ENCODE measurements at regions not wholly inside any gene's neighbourhood (a gene's known extent, or its start where the extent isn't known, plus 50 kb on each side); places are given as distances from the start of the nearest gene placed in this dataset.
"Not testable (repeated sequence)": the region's sequence is repeated elsewhere in the genome, so short reads cannot be mapped to it uniquely, and the experiment has no call there.

DNA sequence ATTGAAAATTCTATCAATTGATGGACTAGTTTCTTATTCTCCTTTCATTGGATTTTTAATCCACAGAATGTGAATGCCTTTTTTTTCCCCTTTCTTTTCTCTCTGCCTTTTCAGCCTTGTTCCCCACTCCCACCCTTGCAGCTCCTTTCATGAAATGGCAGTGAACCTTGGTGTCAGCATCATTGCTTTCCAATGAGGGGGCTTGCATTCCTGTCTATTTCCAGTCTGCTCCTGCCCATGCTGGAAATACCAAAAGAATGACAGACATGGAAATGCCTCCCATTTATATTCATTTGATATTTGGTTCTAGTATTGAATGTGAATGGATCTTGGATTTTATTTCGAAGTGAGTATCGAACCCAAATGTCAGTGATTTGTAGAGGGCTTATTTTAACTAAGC lies 162.7 kb upstream of the SGCD start:
- DNase-seq, result no peak

DNA sequence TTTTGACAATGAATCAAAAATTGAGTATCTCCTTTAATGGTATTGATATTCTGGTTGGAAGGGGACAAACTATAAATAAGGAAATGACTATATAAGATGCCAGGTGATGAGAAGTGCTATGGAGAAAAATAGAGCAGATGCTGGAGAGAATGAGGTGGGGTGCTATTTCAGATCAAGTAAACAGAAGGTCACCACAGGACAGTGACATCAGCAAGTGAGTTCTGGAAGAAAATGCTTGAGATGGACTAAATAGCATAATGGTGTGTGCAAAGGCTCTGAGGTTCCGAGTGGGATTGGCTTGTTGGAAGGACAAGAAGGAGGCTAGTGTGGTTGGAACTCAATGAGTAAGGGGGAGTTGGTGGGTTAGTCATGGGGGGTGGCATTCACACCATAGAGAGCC lies 157.5 kb upstream of the SGCD start:
- DNase-seq, result no peak

DNA sequence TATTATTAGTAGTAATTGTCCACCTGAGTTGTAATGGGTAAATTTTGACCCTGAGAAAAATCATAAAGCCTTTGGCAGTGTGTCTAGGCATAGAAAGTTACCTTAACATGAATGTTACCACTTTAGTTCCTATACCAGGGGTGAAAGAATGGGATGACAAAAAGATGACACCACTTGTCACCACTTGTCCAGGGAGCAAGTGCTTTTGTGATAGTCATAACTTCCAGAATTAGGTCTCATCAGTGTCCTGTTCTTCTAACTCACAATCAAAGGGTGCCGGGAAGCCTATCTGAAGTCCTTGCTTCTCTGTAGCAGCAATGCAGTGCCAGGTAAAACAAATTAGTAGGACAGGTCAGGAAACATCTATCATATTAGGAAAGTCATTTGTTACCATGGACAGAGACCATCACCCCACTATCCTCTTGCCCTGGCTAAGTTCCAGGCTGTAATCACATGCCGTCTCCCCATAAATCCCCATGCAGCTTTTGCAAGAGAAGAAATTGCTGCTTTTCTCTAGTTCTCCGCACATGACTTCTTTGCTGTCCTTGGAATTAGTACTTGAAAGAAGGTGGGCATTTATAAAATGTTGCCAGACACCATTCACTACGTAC lies 156.5 kb upstream of the SGCD start:
- DNase-seq, result no peak

DNA sequence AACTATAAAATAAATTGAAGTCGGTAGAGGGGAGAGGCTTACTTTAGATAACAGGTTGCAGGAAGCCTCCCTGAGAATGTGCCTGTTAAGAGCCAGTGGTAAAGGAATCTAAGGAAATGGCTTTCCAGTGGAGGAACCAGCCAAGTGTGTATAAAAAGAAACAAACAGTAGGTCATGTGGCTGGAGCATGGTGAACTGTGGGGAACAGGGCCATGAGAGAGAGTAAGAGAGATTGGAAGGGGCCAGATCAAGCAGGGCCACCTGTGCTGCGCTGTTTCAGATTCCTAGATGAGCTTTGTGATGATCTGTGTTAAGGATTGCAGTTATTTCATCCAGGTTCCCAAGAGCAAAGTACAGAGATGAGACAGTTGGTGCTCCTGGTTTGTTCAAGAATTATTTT lies 152.7 kb upstream of the SGCD start:
- no peak for DNase-seq

DNA sequence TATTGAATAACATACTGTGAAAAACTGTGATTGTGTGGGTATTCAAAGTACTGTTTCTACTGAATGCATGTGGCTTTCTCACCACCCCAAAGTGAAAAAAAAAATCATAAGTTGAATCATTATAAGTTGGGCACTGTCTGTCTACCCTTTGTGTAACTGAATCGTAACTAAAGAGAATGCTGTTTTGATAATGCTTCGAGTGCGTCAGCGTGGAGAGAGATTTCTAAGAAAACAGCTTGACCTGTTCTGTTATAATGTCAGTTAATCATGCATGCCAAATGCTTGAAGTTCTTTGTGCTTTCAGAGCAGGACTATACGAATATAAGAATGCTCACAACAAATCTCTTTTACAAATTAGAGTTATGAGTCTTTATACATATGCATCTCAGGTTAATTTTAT lies 148.8 kb upstream of the SGCD start:
- no peak for DNase-seq

DNA sequence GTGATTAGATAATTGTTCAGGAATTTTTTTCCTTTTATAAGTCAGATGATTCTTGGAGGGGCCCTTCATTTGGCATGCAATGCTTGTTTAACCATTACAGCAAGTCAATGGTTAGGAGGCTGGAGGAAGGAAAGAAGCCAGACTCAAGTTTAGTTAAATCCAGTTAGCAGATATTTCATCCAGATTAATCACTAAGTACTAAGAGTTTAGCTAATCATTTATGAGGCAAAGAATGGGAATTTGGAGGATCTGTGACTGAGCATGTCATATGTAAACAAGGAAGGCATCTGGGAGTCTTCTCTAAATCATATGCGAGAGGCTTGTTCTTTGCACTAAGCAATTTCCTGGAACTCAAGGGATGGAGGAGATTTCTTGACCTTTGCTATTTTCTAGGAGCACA lies 145.3 kb upstream of the SGCD start:
- DNase-seq, result no peak

DNA sequence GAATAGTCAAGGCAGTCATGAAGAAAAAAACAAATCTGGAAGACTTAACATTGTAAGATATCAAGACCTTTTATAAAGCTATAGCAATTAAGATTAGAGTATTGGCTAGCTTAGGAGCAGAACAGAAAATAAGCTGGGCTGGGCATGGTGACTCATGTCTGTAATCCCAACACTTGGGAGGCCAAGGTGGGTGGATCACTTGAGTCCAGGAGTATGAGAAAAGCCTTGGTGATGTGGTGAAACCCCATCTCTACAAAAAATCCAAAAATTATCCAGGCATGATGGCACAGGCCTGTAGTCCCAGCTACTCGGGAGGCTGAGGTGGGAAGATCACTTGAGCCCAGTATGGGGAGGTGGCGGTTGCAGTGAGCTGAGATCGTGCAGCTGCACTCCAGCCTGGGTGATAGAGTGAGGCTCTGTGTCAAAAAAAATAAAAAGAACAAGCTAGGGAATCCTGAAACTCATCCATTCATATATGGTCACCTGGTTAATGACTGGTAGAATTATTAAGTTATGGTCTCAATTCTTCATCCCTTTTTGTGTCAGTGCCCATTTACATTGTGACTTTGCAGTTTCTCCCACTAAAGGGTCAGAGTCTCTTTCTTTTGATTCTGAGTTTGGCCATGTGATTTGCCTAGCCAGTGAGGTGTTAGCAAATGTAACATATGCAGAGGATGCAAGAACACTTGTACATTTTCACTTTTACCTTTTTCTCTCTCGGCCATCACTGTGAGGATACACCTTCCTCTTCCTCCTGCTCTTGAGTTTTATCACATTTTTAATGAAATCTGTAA lies 144.6 kb upstream of the SGCD start:
- no peak for DNase-seq

DNA sequence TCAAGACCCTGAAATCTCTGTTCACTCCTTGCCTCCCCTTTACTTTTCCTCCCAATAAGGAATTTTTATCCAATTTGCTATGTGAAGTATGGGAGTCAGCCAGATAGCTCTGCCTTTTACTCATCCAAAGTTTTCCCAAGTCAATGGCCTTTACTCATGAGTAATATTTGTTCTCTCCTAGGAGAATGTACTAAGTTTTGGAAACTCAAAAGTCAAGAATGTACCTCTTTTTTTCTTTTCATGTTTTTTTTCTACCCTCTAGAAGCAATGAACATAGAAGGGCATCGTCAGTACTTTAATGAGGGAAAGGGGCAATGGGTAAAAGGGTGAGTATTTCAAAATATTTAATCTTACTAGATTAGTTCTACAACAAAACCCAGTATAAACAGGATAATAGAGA lies 140.2 kb upstream of the SGCD start:
- DNase-seq, result no peak

DNA sequence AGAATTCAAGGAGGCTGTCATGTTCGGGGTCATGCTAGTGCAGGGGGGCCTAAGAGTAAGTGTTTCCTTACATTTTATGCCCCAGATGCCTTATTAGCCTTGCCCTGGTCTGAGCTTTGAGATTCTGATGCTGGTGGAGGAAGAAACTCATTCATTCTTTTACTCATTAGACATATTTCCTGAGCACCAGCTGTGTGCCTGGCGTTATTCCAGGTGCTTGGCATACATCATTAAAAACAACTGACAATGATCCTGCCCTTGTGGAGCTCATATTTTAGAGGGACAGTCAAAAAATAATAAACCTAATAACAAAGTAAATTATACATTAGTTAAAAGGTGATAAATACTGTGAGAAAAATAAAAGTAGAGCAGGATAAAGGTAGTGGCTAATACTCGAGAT lies 138.9 kb upstream of the SGCD start:
- DNase-seq, result no peak

DNA sequence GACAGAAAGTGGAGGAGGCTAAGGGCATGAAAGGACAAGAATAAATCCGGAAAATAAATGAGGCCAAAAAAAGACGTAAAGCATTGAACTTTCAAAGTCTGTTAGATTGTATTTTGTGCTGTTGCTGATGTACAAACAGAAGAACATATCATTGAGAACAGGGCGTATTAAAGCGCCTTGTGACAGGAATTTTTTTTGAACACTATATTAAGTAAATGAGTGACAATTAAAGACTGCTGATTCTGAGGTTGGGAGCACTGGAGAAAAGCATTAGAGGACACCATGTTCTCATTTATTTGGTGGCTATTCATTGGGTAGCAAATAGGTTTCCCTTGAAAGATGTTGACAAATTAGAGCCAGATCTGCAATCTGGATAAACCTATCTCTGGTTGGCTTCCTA lies 137.3 kb upstream of the SGCD start:
- DNase-seq, result no peak

DNA sequence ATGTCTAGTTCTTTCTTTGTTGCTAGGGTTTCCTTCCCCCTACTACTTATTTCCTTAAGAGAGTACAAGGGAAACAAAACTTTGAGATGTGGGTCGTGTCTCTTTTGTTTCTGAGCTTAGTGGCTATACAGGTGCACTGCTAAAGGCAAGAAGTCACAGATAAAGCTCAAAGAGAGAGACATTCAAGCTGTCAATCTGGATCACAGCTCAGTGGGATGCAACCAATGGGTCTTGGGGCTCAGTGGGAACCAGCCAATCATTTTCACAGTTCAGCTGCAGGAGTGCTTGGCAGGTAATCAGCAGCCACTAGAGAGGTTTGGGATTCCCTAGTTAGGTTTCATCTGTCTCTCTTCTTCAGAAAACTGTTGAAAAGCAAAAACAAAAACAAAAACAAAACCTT lies 135.4 kb upstream of the SGCD start:
- no peak for DNase-seq

DNA sequence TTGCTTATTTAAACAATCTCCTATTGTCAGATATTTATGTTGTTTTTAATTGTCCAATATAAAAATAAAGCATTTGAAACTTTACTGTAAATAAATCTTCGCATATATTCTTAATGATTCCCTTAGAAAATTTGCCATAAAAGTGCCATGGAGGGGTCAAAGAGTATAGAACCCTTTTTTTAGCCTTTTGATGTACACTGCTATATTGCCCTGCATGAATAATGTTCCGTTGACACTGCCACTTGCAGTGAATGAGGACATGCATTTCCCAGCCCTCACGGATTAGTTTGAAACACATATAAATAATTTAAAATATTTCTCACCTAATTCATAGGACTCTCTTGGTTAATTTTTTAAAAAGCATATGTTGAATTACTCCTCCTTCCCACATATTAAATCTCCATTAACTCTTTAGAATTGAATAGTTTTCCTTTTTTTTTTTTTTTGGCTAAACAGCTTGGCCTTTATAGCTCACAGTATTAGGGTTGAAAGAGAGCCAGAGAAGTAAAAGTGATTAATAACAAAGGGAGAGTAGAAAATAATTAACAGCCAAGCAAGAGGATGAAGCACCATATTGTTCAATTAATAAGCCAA lies 129.8 kb upstream of the SGCD start:
- DNase-seq, result no peak

DNA sequence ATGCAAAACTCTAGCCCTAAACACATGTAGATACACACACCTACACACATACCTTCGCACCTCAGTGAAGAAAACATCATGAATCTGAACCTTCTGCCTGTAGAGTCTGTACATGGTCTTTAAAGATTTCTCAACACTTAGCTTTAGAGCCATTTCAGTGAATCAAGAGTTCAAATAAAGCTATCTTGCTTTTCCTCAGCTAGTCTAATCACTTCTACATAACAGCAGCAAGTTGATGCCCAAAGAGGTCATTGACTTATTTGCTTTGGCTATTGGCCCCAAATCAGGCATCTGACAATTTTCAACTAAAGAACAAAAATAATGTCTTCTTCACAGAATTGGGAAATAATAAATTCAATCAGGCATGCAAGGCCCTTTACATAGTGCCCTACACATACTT lies 127.9 kb upstream of the SGCD start:
- no peak for DNase-seq

DNA sequence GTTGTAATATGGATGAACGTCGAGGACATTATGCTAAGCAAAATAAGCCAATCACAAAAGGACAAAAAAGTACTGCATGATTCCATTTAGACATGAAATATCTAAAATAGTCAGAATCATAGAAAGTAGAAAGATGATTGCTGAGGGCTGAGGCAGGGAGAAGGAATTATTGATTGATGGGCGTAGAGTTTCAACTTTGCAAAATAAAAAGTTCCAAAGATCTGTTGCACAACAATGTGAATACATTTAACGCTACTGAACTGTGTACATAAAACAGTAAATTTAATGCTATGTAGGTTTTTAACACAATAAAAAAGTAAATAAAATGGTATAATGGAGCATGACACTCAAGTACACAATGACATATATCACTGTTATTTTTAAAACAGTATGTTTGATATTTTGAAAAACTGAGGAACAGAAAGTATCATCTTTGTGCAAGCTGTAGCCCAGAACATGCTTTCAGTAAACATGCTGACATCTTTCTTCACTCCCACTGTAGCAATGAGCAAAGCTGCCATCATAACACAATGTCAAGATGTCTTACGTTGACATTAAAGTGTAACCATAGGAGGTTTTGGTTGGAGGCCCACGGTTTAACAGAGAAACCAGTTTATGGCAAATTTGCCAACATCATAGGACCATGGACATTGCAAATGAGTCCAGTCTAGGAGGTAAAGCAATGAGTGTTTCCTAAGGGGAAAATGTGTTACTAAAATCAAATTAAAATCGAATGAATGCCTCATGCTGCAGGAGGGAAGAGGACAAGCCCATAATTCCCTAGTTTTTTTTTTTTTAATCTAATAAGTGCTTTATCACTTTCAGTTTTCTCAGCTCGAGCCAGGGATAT lies 125.8 kb upstream of the SGCD start:
- no peak for DNase-seq

DNA sequence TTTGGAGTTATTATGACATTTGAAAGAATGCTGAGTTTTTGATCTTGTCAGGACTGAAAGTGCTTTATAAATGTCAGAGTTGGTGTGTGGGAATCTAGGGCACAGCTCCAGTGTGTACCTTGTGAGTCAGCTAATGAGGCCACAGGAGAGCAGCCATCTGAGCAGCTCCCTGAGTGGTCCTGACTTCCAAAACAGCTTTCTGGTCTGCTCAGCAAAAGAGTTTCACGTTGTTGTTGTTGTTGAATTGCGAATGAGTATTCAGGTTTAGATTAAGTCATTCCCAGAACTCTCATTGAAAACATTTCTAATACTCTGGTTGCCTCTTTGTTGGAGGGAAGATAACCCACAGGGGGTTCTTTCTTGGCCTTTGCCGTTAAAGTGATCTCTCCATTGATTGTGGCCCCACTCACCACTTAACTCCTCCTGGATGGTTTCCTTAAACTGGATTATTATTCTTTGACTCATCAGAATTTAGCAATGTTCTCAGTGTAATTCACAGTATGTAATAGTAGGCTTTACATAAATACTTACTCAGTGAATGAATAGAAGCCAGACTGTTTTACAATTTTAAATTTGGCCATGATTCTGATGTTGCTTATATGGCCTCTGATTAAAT lies 125.1 kb upstream of the SGCD start:
- no peak for DNase-seq

DNA sequence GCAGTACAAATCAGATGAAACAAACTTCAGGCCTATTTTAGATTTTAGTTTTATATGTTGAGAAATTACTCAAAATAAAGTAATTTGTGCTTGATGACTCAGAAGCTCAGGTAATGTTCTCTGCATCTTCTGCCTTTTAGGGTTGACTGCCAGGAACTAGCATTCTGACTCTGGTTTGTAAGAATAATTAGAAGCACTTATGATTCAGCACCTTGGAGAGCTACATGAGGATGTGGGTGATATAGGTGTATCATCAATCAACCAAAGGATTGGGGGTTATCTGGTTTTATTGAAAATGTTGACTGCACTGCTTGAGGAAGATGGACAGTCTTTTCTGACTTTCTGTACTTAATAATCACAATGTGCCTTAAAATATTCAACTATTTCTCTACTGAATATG lies 118.7 kb upstream of the SGCD start:
- DNase-seq, result no peak

DNA sequence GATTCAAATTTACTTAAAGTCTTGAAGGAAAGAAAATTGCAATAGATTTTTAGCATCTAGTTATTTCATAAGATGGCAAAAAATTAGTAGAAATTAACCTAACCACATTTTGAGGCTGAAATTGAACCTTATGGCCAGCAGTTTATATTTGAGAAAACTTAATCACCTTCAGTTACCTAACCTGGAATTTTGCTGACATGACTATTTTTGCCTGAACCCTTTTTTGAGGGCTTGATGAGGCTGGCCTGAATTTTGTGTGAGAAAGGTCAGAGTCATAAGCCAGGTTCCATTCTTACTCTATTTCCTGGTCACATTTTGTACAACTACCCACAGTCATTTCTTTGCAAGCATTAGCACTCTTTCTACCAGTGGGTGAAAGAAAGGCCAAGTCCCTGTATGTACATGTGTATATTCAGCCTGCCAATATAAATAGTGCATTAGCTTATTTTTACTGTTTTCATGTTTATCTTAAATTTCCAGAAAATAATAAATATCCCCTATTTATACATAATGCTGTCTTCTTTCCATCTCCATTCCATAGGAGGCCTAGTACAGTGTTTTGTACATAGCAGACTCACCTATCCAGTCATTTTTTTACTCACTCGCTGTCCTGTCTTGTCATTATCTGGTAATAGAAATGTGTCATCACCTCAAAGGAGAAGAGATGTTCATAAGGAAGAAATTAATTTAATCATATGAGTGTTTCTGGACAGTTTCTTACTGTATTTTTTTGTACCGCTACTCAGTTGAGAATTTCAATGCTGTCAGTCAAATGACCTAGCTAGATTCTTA lies 108.4 kb upstream of the SGCD start:
- no peak for DNase-seq

DNA sequence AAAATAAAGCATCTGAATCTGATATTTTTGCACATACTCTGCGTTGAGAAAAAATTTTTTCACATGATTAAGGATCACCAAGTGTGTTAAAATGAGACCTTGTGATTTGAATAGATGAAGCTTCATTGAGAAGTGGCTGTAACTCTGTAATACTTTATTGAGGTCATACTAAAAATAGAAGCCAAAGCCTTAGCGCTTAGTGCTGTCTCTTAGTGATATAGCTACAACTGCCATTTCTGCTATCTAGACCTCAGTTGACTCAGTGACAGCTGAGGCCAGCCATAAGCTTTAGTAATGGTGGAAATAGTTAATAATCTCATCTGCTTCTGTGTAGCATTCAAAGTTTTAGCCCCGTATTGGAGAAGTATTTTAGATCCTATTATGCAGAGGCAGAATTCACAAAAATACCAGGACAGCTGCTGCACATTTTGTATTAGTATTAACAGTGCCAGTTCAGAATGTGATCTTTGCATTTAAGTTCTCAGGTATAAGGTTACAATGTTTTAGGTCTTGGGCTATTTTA lies 107.4 kb upstream of the SGCD start:
- no peak for DNase-seq

DNA sequence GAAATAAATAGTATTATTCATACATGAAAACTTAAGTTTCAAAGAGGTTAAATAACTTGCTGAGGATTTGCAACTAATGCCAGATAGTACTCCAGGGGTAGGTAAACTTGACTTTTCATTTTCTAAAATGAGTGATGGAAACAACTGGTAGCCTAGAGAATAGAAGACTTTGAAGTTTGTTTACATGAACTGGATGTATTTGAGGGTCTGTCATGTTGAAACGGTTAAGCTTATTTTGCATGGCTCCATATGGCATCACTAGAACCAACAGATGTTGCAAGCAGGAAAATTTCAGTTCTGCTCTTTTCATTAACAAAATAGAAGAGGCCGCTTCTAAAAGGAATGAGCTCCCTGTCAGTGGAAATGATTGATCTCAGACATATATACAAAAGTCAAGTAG lies 105.1 kb upstream of the SGCD start:
- no peak for DNase-seq

DNA sequence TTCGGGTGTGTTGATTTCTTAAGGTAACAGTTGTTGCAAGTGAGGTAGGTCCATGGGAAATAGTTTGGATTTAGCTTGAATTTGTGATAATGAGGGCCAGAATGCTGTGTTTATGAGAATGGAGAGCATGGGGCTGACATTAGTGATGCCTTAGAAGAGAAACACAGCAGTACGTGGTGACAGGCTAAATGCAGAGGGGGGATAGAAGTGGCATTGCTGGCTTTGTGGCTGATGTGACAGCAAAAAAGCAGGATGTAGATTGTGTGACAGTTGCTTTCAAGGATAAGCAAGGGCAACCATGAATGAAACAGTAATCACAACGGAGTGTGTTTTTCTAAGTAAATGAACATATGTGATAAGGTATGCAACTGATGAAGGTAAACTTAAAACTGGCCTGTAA lies 103.4 kb upstream of the SGCD start:
- no peak for DNase-seq

DNA sequence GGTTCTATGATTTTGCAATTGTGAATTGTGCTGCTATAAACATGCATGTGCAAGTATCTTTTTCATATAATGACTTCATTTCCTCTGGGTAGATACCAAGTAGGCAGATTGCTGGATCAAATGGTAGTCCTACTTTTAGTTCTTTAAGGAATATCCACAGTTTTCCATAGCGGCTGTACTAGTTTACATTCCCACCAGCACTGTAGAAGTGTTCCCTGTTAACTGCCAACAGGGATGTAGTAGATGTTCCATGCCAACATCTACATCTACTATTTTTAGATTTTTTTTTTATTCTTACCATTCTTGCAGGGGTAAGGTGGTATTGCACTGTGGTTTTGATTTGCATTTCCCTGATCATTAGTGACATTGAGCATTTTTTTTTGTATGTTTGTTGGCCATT lies 100.5 kb upstream of the SGCD start:
- not testable (repeated sequence) for DNase-seq

DNA sequence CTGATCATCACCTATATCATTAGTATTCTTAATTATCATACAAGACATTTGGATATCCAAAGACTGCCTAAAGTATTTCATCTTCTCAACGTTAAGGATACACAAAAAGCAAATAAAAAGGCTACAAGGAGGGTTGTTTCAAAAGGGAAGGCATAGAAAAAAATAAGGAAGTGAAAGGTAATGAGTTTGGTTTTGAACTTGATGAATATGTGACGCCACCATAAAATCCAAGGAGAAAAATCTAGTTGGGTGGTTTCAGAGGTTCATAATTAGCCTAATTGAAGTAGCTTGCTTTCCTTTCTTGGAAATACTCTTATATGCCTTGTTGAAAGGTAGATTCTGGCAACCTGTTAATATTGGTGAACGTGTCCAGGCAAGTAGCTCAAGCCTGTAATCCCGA lies 96.1 kb upstream of the SGCD start:
- DNase-seq, result no peak
